C4-2B (cell line): ENCODE measurements at regions not wholly inside any gene's neighbourhood (a gene's known extent, or its start where the extent isn't known, plus 50 kb on each side); places are given as distances from the start of the nearest gene placed in this dataset.

Source experiments
- CTCF ChIP-seq: fragments of 450-650 bp; conservative IDR thresholded peaks from 2 replicates; pipeline ENCODE4 v1.5.1; 2017; ENCODE audit warnings: mild to moderate bottlenecking
- ZFX ChIP-seq: fragments of 450-650 bp; IDR thresholded peaks from 2 replicates; pipeline ENCODE4 v1.6.1; 2017

- TF ChIP-seq CTCF, result no peak
- no peak for TF ChIP-seq ZFX
Measured at GRCh38 chr7:21330462-21331178, 97.3 kb upstream of the SP4 start.
